Loucy (cell line): ENCODE measurements at regions not wholly inside any gene's neighbourhood (a gene's known extent, or its start where the extent isn't known, plus 50 kb on each side); places are given as distances from the start of the nearest gene placed in this dataset.

Source experiments
- CTCF ChIP-seq: fragments of 200-600 bp; sonication (generic); conservative IDR thresholded peaks from 2 replicates; pipeline ENCODE4 v1.5.1; 2014; ENCODE audit warnings: mild to moderate bottlenecking, antibody characterized with exemption, low read length
- EZH2phosphoT487 ChIP-seq: fragments of 200-600 bp; IDR thresholded peaks from 2 replicates; pipeline ENCODE4 v1.6.1; 2018; ENCODE audit warnings: antibody characterized with exemption, mild to moderate bottlenecking, moderate library complexity, borderline replicate concordance

DNA sequence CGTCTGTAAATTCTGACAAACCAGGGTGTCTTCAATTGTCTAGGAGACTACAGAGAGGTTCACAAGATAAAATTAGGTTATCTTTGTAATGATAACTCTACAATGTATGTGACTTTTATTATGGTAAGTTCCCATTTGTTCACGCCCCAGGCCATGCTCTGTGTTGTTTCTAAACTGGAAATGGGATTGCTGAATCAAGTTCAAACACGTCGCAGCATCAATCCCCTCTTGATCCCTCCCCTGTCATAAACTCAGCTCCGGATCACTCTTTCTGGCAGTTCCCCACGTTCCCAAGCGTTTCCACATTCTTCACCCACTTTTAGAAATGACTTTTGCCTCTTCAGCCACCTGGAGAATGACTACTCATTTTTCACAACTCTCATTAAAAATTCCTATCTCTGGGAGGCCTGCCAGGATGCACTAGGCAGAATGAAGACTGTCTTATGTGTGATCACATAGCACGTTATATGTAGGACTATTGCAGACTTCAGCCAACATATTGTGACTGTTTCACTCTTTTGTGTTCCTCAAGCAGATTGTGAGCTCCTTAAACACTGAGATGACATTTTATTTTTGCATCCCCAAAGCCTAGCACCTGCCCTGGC is 1124.2 kb upstream of the WWC1 start:
- TF ChIP-seq CTCF: no peak
- no peak for TF ChIP-seq EZH2phosphoT487
